Suppressor macrophage treated with lipopolysaccharide for 1 hour (primary cell): ENCODE measurements at regions not wholly inside any gene's neighbourhood (a gene's known extent, or its start where the extent isn't known, plus 50 kb on each side); places are given as distances from the start of the nearest gene placed in this dataset.
A peak's percentile ranks its signal among the peaks of the same experiment; 100 is the strongest.

Source experiments
- DNase-seq, 3 donors: peaks; one replicate each; pipeline ENCODE4 v3.0.0-alpha.2; 2020 to 2022

- no peak for DNase-seq
Measured at GRCh38 chr4:152011469-152011868, 250.7 kb upstream of the GATB start.

GRCh38 chr4:152010710-152011079, 249.9 kb upstream of the GATB start:
- no peak for DNase-seq

GRCh38 chr4:152009983-152010709, 249.3 kb upstream of the GATB start:
- peak in 1 of 3 donors; percentile 22 for DNase-seq

- peak in 1 of 3 donors; percentile 19 for DNase-seq
Measured at GRCh38 chr4:152009031-152009670, 248.3 kb upstream of the GATB start.

- no peak for DNase-seq
Measured at GRCh38 chr4:152007111-152007510, 246.3 kb upstream of the GATB start.

- DNase-seq = no peak
Measured at GRCh38 chr4:152004801-152005200, 244.0 kb upstream of the GATB start.

GRCh38 chr4:152000518-152000917, 239.7 kb upstream of the GATB start:
- DNase-seq = no peak

GRCh38 chr4:151998723-151999122, 237.9 kb upstream of the GATB start:
- no peak for DNase-seq

- DNase-seq = no peak
Measured at GRCh38 chr4:151997461-151997860, 236.7 kb upstream of the GATB start.

- no peak for DNase-seq
Measured at GRCh38 chr4:151994429-151994828, 233.6 kb upstream of the GATB start.

- DNase-seq = no peak
Measured at GRCh38 chr4:151993521-151993920, 232.7 kb upstream of the GATB start.

- no peak for DNase-seq
Measured at GRCh38 chr4:151992332-151993154, 231.7 kb upstream of the GATB start.

GRCh38 chr4:151991884-151992167, 231.0 kb upstream of the GATB start:
- DNase-seq = no peak

GRCh38 chr4:151991001-151991883, 230.4 kb upstream of the GATB start:
- DNase-seq = no peak

- DNase-seq = no peak
Measured at GRCh38 chr4:151990201-151990600, 229.4 kb upstream of the GATB start.

- DNase-seq = no peak
Measured at GRCh38 chr4:151988591-151988990, 227.8 kb upstream of the GATB start.

- DNase-seq = no peak
Measured at GRCh38 chr4:151987606-151988005, 226.8 kb upstream of the GATB start.

- no peak for DNase-seq
Measured at GRCh38 chr4:151983854-151984253, 223.0 kb upstream of the GATB start.

- DNase-seq = no peak
Measured at GRCh38 chr4:151979819-151980218, 219.0 kb upstream of the GATB start.

GRCh38 chr4:151968643-151969042, 207.8 kb upstream of the GATB start:
- DNase-seq = no peak

- DNase-seq = no peak
Measured at GRCh38 chr4:151967074-151967473, 206.3 kb upstream of the GATB start.

GRCh38 chr4:151962138-151962823, 201.5 kb upstream of the GATB start:
- DNase-seq = peak in 1 of 3 donors; percentile 4
